NCI-H1105 treated with DMSO at 0.1 percent for 48 hours (cell line): ENCODE measurements at regions not wholly inside any gene's neighbourhood (a gene's known extent, or its start where the extent isn't known, plus 50 kb on each side); places are given as distances from the start of the nearest gene placed in this dataset.
"Not testable (repeated sequence)": the region's sequence is repeated elsewhere in the genome, so short reads cannot be mapped to it uniquely, and the experiment has no call there.

Experiments
- DNase-seq: peaks from one replicate; lab custom pipeline; 2025; lab: John Stamatoyannopoulos, UW

- no peak for DNase-seq
These were observed 83.6 kb downstream of the PLEKHG1 start for GRCh38 chr6:150683320-150683719.

- no peak for DNase-seq
These were observed 84.5 kb downstream of the PLEKHG1 start for GRCh38 chr6:150684161-150684560.

- no peak for DNase-seq
These were observed 85.2 kb downstream of the PLEKHG1 start for GRCh38 chr6:150684714-150685459.

GRCh38 chr6:150685860-150686259 lies 86.2 kb downstream of the PLEKHG1 start:
- peak; percentile 21 for DNase-seq

GRCh38 chr6:150686566-150686965 lies 86.9 kb downstream of the PLEKHG1 start:
- DNase-seq = no peak

- DNase-seq = no peak
These were observed 87.8 kb downstream of the PLEKHG1 start for GRCh38 chr6:150687508-150687907.

GRCh38 chr6:150689900-150690590 lies 90.4 kb downstream of the PLEKHG1 start:
- no peak for DNase-seq

GRCh38 chr6:150690681-150691080 lies 91.0 kb downstream of the PLEKHG1 start:
- no peak for DNase-seq

- no peak for DNase-seq
These were observed 91.8 kb downstream of the PLEKHG1 start for GRCh38 chr6:150691463-150691862.

GRCh38 chr6:150692604-150693003 lies 92.9 kb downstream of the PLEKHG1 start:
- DNase-seq = no peak

- no peak for DNase-seq
These were observed 95.2 kb downstream of the PLEKHG1 start for GRCh38 chr6:150694889-150695288.

- DNase-seq = no peak
These were observed 96.0 kb downstream of the PLEKHG1 start for GRCh38 chr6:150695652-150696051.

GRCh38 chr6:150696190-150696589 lies 96.5 kb downstream of the PLEKHG1 start:
- peak; percentile 66 for DNase-seq

- DNase-seq = not testable (repeated sequence)
These were observed 97.2 kb downstream of the PLEKHG1 start for GRCh38 chr6:150696918-150697317.

- no peak for DNase-seq
These were observed 97.8 kb downstream of the PLEKHG1 start for GRCh38 chr6:150697515-150697914.

- no peak for DNase-seq
These were observed 98.7 kb downstream of the PLEKHG1 start for GRCh38 chr6:150698391-150698790.

GRCh38 chr6:150702675-150703074 lies 103.0 kb downstream of the PLEKHG1 start:
- DNase-seq = no peak

- no peak for DNase-seq
These were observed 104.9 kb downstream of the PLEKHG1 start for GRCh38 chr6:150704447-150705192.

- DNase-seq = no peak
These were observed 105.7 kb downstream of the PLEKHG1 start for GRCh38 chr6:150705392-150705791.

GRCh38 chr6:150710236-150710635 lies 110.6 kb downstream of the PLEKHG1 start:
- DNase-seq = no peak

- DNase-seq = no peak
These were observed 111.4 kb downstream of the PLEKHG1 start for GRCh38 chr6:150711061-150711460.

GRCh38 chr6:150711584-150712504 lies 112.2 kb downstream of the PLEKHG1 start:
- DNase-seq = peak; percentile 23
